CD4-positive, alpha-beta T cell treated with Interleukin-21 for 1 hour (primary cell): ENCODE measurements at regions not wholly inside any gene's neighbourhood (a gene's known extent, or its start where the extent isn't known, plus 50 kb on each side); places are given as distances from the start of the nearest gene placed in this dataset.
"Not testable (repeated sequence)": the region's sequence is repeated elsewhere in the genome, so short reads cannot be mapped to it uniquely, and the experiment has no call there.

Experiments used
- DNase-seq: peaks from one replicate; pipeline ENCODE4 v3.0.0-alpha.2; 2020

DNA sequence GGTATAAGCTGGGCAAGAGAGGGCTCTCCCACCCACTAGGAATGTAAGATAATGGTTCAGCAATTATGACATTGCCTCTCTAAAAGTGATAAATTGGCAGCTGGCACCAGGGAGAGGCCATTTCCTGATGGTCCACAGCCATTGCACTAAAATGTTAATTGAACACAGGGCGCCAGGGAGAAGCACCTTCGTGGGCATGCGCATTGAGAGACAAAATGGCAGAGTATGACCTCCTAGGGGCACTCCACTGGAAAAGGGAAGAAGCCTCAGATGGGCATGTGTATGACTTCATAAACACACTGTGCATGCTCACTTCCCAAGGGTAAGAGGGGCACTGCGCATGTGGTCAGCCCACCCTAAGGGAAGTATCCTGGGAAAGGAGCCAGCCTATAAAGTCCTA is 419.2 kb downstream of the AGTPBP1 start:
- DNase-seq: no peak

DNA sequence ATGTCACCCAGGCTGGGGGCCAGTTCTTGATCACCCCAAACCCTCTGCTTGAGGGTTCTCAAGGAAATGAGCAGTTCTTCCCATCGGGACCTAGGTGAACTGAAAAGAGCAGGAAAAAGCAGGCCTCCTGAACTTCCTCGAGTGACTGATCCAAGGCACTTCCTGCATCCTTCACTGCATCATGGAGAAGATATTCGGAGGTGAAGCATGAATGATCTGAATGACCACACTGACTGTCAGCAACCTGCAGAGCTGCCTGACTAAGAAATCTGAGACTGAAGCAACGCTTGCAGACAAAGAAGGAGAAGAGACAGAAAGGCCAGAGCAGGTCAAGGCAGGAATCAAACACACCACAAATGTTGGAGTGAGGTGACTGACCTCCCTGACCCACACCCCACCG is 420.2 kb downstream of the AGTPBP1 start:
- DNase-seq: no peak

DNA sequence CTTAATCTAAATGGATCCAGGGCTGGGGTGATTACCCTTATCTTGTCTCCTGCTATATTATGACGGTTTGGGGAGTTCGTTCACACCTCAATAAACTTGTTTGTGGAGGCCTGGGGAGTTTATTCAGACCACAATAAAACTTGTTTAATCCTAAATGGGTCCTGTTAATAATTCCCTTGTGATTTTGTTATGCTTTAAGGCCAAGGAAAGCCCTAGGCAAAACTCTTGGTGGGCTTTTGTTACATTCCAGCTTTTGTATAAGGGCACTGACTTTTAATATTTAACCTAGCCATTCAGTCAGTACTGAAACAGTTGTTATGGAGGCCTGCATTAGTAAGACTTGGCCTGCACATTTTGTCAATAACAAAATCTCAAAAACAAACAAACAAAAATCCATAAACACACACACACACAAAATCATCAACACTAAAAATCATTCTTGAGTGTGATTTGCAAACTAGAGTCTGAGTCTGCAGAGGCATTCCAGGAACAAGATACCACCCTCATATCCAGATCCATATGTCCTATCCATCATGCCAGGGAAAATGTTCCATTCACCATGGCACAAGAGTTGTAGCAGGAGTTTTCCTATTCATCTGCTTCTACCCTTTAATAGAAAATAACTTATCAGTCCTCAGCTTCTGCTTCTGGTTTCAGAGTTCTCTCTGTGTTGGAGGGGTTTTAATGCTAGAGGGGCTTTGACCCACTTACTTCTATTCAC is 421.7 kb downstream of the AGTPBP1 start:
- no peak for DNase-seq

DNA sequence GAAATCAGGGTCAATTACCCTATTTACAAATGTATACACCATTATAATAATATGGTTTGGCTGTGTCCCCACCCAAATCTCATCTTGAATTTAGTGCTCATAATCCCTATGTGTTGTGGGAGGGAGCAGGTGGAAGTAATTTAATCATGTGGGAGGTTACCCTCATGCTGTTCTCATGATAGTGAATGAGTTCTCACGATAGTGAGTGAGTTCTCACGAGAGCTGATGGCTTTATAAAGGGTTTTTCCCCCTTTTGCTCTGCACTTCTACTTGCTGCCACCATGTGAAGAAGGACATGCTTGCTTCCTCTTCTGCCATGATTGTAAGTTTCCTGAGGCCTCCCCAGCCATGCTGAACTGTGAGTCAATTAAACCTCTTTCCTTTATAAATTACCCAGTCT is 426.2 kb downstream of the AGTPBP1 start:
- not testable (repeated sequence) for DNase-seq

DNA sequence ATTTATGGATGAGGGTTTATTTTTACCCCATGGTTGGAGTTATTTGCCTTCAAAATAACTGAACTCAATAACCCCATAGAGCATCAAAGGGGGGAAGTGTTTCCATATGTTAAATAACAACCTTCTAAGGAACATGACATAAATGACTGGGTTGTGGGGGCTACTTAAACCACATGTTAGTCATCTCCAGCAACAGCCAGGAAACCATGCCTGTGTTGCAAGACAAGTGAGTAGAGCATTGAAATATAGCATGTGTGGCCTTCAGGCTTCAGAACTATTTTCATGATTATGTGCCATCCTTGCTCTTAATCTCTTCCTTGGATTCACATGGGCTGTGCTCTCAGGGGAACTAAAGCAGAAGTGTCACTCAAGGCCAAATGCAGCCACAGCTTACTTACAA is 431.2 kb downstream of the AGTPBP1 start:
- no peak for DNase-seq

DNA sequence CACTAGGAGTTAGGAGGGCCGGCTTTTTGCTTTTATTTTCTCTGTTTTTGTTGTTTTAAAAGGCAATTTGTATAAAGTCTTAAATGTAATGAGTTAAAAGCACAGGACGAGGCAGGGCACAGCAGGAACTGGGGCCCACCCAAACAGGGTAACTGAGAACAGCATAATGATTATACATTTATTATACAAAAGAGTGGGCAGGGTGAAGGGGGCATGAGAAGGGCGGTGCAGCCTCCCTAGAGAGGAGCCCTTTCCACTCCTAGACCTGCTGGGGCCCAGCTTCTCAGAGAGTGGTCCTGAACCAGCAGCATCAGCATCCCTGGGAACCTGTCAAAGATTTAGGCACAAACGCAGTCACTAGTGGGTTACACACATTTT is 438.0 kb downstream of the AGTPBP1 start:
- no peak for DNase-seq

DNA sequence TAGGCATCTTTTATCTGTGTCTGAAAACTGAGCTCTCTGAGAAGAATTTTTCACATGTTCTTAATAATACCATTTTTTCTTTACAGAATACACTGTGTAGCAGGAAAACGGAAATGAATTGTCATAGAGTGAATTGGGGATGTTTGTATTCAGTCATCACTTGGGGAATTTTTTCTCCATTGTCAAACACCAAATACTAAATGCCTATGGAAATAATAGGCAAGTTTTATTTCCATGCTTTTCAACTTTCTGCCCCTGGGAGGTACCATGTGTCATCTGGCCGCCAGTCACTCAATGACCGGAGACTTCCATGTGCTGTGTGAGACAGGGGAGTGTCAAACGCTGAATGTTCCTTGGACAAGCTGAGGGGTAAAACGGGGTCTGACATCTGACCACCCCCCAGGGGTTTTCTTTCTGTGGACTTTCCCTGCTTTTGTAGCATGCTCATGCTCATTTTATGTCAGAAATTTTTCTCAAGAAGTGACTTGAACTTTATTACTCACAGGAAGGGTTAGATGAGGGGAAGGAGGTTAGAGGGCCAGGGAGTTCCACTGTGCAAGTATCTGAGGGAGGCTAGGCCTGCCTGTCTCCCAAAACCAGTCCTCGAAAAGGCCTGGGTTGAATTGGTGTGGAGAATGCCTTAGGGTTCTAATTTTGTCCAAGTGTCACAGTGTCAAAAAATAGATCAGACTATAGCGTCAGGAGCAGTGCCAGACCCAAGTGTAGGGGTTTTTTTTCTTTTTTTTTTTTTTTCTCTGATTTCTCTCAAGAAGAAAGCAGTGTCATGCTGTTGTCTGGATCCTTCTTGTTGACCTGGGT is 438.6 kb downstream of the AGTPBP1 start:
- DNase-seq: no peak

DNA sequence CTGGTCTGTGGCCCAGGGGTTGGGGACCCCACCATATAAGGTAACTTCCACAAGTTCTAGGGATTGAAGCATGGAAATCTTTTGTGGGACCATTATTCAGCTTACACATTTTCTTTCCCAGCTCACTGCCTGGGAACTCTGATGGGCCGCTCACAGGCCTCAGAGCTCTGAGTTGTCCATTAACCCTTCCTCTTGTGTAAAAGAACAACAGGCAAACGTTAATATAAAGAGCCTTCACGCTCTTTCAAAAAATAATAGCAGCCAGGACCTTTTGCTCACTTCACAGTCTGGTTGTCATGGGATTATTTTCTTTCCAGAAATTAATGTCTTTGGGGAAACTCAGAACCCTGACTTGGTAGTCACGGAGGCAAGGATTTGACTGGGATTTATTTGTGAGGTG is 443.3 kb downstream of the AGTPBP1 start:
- no peak for DNase-seq

DNA sequence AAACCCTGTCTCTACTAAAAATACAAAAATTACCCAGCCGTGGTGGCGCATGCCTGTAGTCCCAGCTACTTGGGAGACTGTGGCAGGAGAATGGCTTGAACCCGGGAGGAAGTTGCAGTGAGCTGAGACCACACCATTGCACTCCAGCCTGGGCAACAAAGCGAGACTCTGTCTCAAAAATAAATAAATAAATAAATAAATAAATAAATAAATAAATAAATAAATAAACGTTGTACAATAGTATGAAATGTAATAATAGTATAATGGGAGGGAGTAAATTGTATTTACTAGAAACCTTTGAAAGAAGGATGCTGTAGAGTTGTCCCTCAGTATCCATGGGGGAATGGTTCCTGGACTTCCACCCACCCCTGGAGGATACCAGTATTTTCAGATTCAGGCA is 446.5 kb downstream of the AGTPBP1 start:
- not testable (repeated sequence) for DNase-seq

DNA sequence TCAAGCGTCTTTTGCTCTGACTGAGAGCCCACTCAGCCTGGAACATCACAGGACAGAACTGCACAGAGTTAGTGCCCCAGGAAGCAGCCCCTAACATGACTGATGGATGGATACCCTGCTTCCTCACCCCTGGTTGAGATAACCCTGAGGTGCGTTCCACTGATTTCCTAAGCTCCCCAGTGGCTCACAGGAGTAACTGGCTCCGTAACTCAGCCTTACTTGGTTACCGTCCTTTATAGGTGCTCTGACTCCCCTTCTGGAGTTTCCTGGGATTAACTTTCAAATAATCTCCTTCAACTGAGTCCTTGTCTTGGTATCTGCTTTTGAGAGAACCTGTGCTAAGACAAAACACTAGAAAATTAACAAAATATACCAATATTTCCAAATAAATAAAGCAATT is 449.5 kb downstream of the AGTPBP1 start:
- no peak for DNase-seq

DNA sequence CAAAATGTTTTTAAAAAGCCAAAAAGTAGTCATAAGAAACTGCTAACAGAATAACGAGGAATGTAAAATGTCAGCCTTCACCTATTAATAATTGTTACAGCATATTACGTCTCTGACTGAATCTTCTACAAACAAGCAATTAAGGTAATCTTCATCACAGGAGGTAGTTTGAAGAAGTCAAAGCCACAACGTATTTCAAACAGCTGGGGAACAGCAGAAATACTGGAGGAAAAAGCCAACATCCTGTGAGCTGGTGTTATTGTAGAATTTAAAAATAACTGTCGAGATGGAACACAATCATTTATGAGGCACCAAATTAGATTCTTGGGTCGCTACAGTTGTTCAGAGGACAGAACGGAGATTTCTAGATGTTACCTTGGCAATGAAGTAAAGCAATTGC is 450.5 kb downstream of the AGTPBP1 start:
- no peak for DNase-seq

DNA sequence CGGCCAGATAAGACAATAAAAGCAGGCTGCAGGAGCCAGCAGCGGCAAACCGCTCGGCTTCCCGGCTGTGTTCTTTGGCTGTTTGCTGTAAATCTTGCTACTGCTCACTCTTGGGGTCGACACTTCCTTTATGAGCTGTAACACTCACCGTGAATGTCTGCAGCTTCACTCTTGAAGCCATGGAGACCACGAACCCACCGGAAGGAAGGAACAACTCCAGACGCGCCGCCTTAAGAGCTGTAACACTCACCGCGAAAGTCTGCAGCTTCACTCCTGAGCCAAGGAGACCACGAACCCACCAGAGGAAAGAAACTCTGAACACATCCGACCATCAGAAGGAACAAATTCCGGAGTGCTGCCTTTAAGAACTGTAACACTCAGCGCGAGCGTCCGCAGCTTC is 451.7 kb downstream of the AGTPBP1 start:
- peak; percentile 12 for DNase-seq

DNA sequence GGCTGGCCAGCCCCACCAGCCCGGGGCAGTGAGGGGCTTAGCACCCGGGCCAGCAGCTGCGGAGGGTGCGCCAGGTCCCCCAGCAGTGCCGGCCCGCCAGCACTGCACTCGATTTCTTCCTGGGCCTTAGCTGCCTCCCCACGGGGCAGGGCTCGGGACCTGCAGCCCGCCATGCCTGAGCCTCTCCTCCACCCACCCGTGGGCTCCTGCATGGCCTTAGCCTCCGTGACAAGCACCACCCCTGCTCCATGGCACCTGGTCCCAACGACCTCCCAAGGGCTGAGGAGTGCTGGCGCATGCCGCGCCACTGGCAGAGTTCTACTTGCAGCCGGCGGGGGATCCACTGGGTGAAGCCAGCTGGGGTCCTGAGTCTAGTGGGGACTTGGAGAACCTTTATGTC is 452.6 kb downstream of the AGTPBP1 start:
- DNase-seq: no peak

DNA sequence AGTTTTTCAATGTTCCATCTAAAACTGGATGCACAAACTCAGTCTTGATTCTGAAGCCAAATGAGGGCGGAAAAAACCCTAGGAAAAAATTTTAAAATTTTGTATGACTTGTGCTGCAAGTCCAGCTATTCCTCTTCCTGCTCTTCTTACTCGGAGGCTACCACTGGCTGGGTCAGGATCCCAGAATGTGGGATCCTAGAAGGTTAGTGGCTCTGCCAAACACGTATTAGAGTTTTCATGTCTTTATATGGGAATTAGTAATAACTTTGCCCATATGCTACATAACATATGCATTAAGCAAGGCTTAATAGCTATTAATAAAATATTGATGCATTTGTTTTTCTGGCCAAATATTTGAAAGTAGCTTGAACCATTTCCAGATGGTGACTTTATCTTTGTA is 458.3 kb downstream of the AGTPBP1 start:
- DNase-seq: no peak

DNA sequence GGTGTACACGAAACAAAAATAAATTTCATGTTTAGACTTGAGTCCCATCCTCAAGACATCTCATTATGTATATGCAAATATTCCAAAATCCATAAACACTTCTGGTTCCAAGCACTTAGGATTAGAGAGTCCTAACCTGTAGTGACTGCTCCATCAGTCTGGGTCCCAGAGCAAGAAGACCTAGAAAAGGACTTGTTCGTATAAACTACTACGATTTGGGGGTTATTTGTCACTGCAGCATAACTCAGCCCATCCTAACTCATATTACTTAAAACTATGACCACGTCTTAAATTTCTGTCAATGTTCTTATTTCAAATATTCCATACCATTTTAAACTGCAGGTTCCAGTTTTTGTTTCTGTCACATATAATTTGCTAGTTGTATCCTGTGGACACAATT is 463.0 kb downstream of the AGTPBP1 start:
- no peak for DNase-seq

DNA sequence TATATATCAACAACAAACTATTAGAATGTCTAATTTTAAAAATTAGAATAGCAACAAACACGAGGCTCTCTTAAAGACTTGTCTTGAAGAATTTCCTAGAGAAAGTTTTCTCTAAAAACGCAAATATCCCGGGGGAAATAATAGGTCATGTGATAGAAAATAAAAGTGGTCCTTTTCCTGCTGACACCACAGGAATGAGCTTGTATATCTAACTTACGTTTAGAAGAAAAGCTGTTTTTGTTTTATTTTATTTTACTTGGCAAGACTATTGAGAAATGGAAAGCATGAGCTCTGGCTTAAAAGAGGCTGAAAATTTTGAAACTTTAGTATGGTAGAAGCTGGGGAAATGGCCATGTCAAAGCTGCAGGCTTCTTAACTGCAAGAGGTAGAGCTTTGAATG is 465.0 kb downstream of the AGTPBP1 start:
- no peak for DNase-seq

DNA sequence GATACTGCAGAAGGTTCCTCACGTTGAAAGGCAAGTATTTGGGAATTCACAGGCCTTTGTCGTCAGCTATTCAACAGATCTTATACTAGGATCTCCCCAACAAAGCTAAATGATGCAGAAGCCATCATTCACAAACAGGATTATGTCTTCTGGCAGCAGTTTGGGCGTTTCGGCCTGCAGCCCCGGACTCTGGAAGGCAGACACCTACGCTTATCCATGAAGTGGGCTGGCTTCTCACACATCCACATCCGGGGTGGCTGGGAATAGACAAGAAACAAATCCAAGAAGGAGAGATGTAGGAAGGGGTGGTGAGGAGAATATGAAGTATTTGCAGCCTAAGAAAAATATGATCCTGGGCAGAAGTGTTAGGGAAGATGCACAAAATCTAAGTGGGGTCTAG is 471.9 kb downstream of the AGTPBP1 start:
- no peak for DNase-seq

DNA sequence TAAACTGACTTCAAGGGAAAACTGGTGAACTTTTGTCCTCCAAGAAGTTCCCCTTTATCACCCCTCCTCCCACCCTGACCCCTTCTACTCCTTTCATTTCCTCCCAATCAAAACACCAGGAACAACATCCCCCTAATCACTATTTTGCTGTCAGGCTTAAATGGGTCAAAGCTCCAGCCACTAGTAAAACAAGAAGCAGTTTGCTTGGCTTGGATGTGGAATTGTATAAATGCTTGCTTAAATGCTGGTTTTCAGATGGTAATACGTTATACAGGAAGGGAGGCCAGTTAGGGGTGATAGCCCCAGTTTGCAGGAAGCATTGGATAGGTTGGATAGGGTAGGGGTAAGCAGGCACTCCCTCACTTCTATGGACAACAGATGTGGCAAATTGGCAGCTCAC is 473.6 kb downstream of the AGTPBP1 start:
- DNase-seq: no peak

DNA sequence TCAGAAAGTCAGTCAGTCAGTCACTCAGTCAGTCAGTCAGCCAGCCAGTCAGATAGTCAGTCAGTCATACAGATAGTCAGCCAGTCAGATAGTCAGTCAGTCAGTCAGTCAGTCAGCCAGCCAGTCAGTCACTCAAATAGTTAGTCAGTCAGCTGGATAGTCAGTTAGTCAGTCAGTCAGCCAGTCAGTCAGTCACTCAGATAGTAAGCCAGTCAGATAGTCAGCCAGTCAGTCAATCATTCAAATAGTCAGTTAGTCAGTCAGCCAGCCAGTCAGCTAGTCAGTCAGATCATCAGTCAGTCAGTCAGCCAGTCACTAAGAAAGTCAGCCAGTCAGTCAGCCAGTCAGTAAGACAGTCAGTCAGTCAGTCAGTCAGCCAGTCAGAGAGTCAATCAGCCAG is 477.1 kb downstream of the AGTPBP1 start:
- DNase-seq: no peak

DNA sequence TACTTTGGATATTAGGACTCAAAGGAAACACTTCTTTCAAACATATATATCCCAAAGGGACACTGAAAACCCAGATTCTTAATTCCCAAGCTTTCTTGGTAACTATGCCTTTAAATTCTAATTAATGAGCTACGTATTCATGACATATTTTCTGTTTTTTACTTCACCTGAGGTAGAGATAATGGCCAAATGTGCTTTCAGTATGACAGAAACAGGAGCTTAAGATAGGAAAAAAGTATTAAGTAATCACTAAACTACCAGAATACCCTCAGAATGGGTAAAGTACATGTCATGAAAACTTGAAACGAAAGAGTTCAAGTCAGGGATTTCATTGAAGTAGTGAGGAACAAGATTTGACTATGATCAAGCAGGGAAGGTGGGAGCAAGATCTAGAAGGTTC is 478.5 kb downstream of the AGTPBP1 start:
- no peak for DNase-seq

DNA sequence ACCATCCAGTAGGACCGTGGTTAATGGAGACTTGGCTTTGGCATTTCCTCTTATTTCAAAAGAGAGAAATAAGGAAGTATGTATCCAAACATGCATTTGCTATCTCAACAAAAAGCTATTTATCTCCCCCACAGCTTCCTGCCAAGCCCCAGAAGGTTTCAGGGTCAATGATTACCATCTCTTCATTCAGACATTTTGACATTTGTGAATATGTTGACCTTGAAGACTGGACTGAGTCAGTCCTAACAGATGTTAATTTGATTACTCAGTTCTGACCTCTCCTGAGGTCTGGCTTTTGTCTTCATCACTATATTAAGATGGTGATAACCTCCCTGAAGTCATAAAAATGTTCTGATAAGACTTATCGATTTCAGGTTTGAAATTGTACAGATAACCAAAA is 479.4 kb downstream of the AGTPBP1 start:
- no peak for DNase-seq

DNA sequence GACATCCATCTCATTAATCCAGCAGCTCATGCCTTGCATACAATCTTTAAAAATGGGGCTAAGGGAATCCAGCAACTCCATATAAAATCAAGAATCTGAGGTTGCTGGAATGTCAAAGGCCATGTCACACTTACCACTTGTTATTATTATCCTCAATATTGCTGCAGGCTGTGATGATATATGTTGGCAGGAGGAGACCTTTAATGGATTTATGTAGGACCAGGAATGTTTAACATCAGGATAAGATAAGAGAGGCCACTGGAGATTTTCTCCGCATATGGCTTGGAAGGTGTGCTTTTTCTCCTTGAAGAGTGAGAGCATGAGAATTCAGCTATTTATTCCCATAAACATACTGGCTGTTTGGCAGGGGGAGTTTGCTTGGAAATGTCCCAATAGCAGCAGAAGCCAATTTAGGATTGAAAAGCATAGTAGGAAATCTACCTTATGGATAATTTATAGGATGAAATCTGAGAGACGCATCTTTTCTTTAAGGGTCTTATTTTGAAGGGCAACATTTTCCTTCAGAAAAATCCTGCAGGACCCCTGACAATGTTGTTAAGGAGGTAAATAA is 481.4 kb downstream of the AGTPBP1 start:
- DNase-seq: no peak

DNA sequence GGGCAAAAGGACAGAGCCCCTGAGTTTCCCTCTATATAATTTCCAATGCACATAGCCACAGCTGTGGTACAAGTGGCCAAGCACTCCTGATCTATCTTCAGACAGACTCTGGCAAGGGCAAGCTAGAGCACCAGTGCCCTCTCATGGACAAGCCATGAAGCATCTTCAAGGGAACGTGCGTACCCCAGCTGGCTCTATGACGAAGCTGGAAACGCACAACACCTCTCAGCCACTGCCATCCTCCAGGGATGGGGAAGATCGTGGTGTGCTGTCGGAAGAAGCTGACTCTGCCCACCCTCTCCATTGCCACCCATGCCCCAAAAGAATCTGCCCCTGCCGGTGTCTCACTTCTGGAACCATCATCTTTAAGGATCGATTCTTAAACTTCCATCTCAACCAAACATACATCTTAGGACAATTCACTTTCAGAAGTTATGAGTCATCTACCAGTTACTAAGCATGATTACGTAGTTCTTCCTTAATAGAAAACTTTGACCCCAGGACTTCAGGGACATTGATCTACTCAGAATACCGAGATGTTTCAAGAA is 482.9 kb downstream of the AGTPBP1 start:
- no peak for DNase-seq

DNA sequence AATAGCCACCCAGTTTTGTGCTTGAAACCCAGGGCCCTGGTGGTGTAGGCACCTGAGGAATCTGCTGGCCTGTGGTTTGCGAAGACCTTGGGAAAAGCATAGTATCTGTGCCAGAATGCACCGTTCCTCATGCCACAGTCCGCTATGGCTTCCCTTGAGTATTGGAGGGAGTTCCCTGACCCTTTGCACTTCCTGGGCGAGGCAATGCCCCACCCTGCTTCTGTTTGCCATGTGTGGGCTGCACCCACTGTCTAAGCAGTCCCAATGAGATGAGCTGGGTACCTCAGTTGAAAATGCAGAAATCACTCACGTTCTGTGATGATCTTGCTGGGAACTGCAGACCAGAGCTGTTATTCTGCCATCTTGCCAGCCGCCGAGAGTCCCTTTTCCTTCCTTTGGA is 483.5 kb downstream of the AGTPBP1 start:
- no peak for DNase-seq
